Smooth muscle cell (in vitro differentiated cells): ENCODE measurements at regions not wholly inside any gene's neighbourhood (a gene's known extent, or its start where the extent isn't known, plus 50 kb on each side); places are given as distances from the start of the nearest gene placed in this dataset.

Source experiments
- DNase-seq: peaks from one replicate; lab custom pipeline; 2025; ENCODE audit not compliant: unreplicated experiment; lab: John Stamatoyannopoulos, UW
- H2AFZ ChIP-seq: fragments of 200-600 bp; sonication (generic); 2 replicates; pipeline ENCODE4 v1.6.0; 2016; ENCODE audit warnings: antibody characterized with exemption, low read depth, mild to moderate bottlenecking
- H3F3A ChIP-seq: fragments of 200-600 bp; sonication (generic); 2 replicates; pipeline ENCODE4 v1.6.0; 2017; ENCODE audit warnings: antibody characterized with exemption, low read depth
- H3K27ac ChIP-seq: fragments of 200-600 bp; sonication (generic); 2 replicates; pipeline ENCODE4 v1.5.1; 2016; ENCODE audit warnings: low read depth, mild to moderate bottlenecking
- H3K27me3 ChIP-seq: fragments of 200-600 bp; sonication (generic); 2 replicates; pipeline ENCODE4 v1.6.1; 2016; ENCODE audit warnings: low read depth, mild to moderate bottlenecking
- H3K36me3 ChIP-seq: fragments of 200-600 bp; sonication (generic); 2 replicates; pipeline ENCODE4 v1.5.1; 2016; ENCODE audit warnings: low read depth
- H3K4me1 ChIP-seq: fragments of 200-600 bp; sonication (generic); 2 replicates; pipeline ENCODE4 v1.5.1; 2016; ENCODE audit warnings: low read depth
- H3K4me2 ChIP-seq: fragments of 200-600 bp; sonication (generic); 2 replicates; pipeline ENCODE4 v1.6.0; 2016; ENCODE audit warnings: mild to moderate bottlenecking
- H3K4me3 ChIP-seq: fragments of 200-600 bp; sonication (generic); 2 replicates; pipeline ENCODE4 v1.5.1; 2016; ENCODE audit warnings: mild to moderate bottlenecking
- H3K79me2 ChIP-seq: fragments of 200-600 bp; sonication (generic); 2 replicates; pipeline ENCODE4 v1.6.0; 2016; ENCODE audit warnings: low read depth, mild to moderate bottlenecking
- H3K9ac ChIP-seq: fragments of 200-600 bp; sonication (generic); 2 replicates; pipeline ENCODE4 v1.6.0; 2016; ENCODE audit warnings: low read depth
- H3K9me3 ChIP-seq: fragments of 200-600 bp; sonication (generic); replicated peaks from 2 replicates; pipeline ENCODE4 v1.5.1; 2016; ENCODE audit warnings: low read depth
- H4K20me1 ChIP-seq: fragments of 200-600 bp; sonication (generic); 2 replicates; pipeline ENCODE4 v1.6.0; 2016; ENCODE audit warnings: low read depth
- WGBS: methylation state at CpG from one replicate; pipeline ENCODE4 v1.1.7; 2016; ENCODE audit warnings: low lambda C conversion rate; 5-methylcytosine and 5-hydroxymethylcytosine counted together
- TF ChIP-seq, protein P1 (sequence below): fragments of 200-600 bp; sonication (generic); IDR thresholded peaks from 2 replicates; pipeline ENCODE4 v1.5.1; 2017; ENCODE audit warnings: borderline replicate concordance, mild to moderate bottlenecking, antibody characterized with exemption; ENCODE audit not compliant: insufficient read depth, poor library complexity, severe bottlenecking

DNA sequence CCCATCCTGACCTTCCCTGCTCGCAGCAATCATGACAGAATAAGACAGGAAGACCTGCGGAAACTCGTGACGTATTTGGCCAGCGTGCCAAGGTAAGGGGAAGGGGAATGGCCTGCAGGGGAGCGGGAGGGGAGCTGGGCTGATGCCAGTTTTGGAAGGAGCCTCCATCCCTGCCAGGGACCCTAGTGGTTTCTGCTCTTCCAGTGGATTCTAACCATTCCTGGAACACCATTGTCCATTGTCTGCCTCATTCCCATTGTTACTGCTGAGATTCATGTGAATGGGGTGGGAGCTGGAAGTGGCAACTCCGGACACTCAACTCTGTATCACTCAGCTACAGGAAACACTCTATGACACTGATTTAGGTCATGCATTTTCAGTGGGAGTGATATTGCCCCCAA, 242.9 kb upstream of the ROPN1 start:
- Histone ChIP-seq H3K9ac (no peak overlapping the region), H3K27ac (no peak overlapping the region), H2AFZ (no peak overlapping the region), H3K27me3 (no peaks in the 10 kb centered on the region), H3K4me2 (no peak overlapping the region), H3F3A (peaks cover 5% of the 10 kb centered on the region), H3K9me3 (no peaks in the 10 kb centered on the region), H4K20me1 (peaks cover 4% of the 10 kb centered on the region), H3K4me3 (no peak overlapping the region), H3K4me1 (peaks cover 18% of the 10 kb centered on the region), H3K36me3 (no peaks in the 10 kb centered on the region), H3K79me2 (no peaks in the 10 kb centered on the region)
- no peak for DNase-seq
- TF ChIP-seq, protein P1, sequence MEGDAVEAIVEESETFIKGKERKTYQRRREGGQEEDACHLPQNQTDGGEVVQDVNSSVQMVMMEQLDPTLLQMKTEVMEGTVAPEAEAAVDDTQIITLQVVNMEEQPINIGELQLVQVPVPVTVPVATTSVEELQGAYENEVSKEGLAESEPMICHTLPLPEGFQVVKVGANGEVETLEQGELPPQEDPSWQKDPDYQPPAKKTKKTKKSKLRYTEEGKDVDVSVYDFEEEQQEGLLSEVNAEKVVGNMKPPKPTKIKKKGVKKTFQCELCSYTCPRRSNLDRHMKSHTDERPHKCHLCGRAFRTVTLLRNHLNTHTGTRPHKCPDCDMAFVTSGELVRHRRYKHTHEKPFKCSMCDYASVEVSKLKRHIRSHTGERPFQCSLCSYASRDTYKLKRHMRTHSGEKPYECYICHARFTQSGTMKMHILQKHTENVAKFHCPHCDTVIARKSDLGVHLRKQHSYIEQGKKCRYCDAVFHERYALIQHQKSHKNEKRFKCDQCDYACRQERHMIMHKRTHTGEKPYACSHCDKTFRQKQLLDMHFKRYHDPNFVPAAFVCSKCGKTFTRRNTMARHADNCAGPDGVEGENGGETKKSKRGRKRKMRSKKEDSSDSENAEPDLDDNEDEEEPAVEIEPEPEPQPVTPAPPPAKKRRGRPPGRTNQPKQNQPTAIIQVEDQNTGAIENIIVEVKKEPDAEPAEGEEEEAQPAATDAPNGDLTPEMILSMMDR, result no peak
- 97% methylated on average over 7 of the region's 7 CpGs for WGBS

DNA sequence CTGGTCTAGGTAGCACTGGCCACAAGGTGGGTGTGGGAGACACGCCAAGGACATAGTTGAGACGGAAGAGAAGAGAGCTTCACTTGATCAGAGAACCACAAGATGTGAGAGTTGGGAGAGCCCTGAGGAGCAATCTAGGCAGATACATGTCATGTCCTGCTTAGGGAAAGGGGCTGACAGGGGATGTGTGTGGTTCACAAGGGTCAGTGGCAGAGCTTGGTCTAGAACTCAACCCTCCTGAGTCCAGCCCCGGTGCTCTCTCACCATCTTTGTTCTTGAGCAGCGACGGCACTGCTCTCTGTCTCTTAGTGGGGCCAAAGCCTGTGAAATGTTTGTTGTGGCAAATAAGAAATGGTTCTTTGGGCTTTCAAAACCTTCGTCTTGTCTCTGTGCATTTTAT, 243.5 kb upstream of the ROPN1 start:
- peaks cover 12% of the 10 kb centered on the region for H3K4me1 ChIP-seq
- no peak overlapping the region for H3K9ac ChIP-seq
- H3K27me3 ChIP-seq, result no peaks in the 10 kb centered on the region
- 93% methylated on average over 6 of the region's 6 CpGs for WGBS
- H3K36me3 ChIP-seq, result no peaks in the 10 kb centered on the region
- no peak overlapping the region for H3K4me2 ChIP-seq
- no peaks in the 10 kb centered on the region for H3K79me2 ChIP-seq
- no peaks in the 10 kb centered on the region for H3K9me3 ChIP-seq
- no peaks in the 10 kb centered on the region for H4K20me1 ChIP-seq
- H3K27ac ChIP-seq, result no peak overlapping the region
- H3K4me3 ChIP-seq, result no peak overlapping the region
- no peak overlapping the region for H2AFZ ChIP-seq
- DNase-seq, result no peak
- peaks cover 5% of the 10 kb centered on the region for H3F3A ChIP-seq
- TF ChIP-seq, protein P1, result no peak

DNA sequence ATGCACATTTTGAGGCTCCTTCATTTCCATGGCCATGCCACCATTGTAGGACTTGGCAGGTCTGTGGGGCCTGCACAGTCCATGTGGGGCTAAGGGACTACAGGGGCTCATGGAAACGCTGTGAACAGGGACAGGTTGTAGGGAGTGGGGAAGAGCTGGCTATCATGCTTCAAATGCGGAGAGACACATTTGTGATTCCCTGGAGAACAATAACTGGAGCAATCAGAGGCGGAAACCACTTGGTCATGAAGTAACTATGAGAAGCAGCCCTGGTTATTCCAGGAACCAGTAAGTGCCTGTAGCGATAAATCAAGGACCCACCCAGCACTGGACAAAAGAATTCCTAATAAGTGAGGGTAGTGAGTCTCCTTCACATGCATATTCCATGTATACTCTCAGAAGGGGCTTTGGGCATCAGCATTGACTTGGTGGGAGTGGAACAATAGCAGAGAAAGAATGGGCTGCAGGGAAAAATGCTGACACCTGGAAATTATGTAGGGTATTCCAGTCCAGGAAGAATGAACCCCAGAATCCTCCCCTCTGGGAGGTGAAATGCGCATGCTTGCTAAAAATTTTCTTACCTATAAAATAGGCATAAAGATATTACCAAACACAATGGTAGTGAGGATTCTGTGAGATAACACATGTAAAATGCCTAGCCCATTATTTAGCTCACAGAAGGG, 251.4 kb upstream of the ROPN1 start:
- Histone ChIP-seq H3K79me2 (no peaks in the 10 kb centered on the region), H2AFZ (no peak overlapping the region), H3K9ac (no peak overlapping the region), H3K4me1 (peaks cover 4% of the 10 kb centered on the region), H3K36me3 (no peaks in the 10 kb centered on the region), H3K4me2 (no peak overlapping the region), H3F3A (peaks cover 14% of the 10 kb centered on the region), H3K4me3 (no peak overlapping the region), H3K9me3 (no peaks in the 10 kb centered on the region), H4K20me1 (no peaks in the 10 kb centered on the region), H3K27ac (no peak overlapping the region), H3K27me3 (no peaks in the 10 kb centered on the region)
- TF ChIP-seq, protein P1, result no peak
- DNase-seq, result no peak
- 96% methylated on average over 5 of the region's 5 CpGs for WGBS

DNA sequence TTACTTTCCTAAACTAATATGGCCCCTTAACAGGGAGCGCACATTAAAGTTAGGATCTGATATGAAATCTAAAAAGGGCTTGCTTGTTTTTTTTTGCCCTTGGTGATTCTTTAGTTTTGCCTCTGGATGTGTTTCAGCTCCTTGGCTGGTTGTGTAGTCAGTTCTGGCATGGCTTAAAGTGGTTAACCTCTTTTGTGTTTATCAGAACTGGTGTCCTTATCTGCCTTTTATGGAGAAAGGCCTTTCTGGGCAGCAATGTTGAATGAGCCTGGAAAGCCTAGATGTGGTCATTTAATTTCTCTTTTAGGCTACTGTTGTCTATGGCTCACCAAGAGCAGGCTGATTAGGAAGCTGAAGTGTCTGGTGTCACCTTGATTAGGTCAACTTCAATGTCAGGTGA, 254.5 kb upstream of the ROPN1 start:
- Histone ChIP-seq H3K9me3 (no peaks in the 10 kb centered on the region), H3K27me3 (no peaks in the 10 kb centered on the region), H3K4me1 (peaks cover 4% of the 10 kb centered on the region), H4K20me1 (no peaks in the 10 kb centered on the region), H3K4me2 (no peak overlapping the region), H3K9ac (no peak overlapping the region), H3K27ac (peak overlapping the region; percentile 28), H3K4me3 (no peak overlapping the region), H3F3A (peaks cover 9% of the 10 kb centered on the region), H3K79me2 (no peaks in the 10 kb centered on the region), H2AFZ (no peak overlapping the region), H3K36me3 (no peaks in the 10 kb centered on the region)
- DNase-seq, result no peak
- 41% methylated on average over 1 of the region's 1 CpG for WGBS
- TF ChIP-seq, protein P1, result no peak
